GM12891 (cell line): ENCODE measurements at regions not wholly inside any gene's neighbourhood (a gene's known extent, or its start where the extent isn't known, plus 50 kb on each side); places are given as distances from the start of the nearest gene placed in this dataset.

Experiments used
- PAX5 ChIP-seq: IDR thresholded peaks from 2 replicates; pipeline ENCODE4 v1.6.1; 2011; ENCODE audit warnings: low read length, moderate library complexity, mild to moderate bottlenecking; ENCODE audit not compliant: insufficient read depth, severe bottlenecking
- POLR2A ChIP-seq: IDR thresholded peaks from 2 replicates; pipeline ENCODE4 v1.6.1; 2011; ENCODE audit warnings: low read depth, low read length, control low read depth
- POLR2AphosphoS5 ChIP-seq: IDR thresholded peaks from 2 replicates; pipeline ENCODE4 v1.6.1; 2011; ENCODE audit warnings: low read depth, low read length, control low read depth
- SPI1 ChIP-seq: IDR thresholded peaks from 2 replicates; pipeline ENCODE4 v1.6.1; 2011; ENCODE audit warnings: low read depth, low read length, control low read depth
- TAF1 ChIP-seq: IDR thresholded peaks from 2 replicates; pipeline ENCODE4 v1.6.1; 2011; ENCODE audit warnings: low read depth, low read length, control low read depth

DNA sequence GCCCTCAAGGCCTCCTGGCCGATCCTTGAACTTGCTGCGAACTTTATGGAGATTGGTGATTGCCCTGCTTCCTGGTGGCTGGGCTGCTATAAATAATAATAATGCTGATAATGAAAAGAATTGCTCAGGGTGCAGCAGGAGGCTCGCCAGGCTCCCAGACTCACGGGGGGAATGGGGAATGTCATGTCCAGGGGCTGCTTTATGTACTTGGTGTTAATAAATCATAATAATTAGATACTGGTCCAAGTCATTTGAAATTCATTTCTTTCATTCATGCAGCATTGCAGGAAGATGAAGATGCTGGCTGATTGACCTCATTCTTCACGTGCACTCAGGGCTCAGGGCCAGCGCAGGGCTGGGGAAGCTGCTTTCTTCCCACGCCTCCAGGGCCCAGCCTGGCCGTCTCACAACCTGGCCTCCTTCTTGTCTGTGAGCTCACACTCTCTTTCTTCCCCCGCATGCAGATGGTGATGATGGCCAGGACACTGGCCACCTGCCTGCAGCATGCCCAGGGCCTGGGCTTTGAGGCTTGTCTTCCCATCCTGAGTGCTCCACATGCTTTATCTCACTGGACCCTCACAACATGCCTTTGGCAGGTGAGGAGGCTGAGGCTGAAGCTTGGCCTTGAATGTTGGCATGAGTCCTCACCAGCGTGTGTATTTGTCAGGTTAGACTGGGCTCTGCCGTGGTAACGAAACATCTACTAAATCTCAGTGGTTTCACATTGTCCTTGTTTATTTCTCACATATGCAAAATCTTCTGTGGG is 138.4 kb upstream of the TNS3 start:
- no peak for TF ChIP-seq POLR2A
- TF ChIP-seq POLR2AphosphoS5 = no peak
- no peak for TF ChIP-seq TAF1
- TF ChIP-seq PAX5 = no peak
- no peak for TF ChIP-seq SPI1
